Psoas muscle (tissue), 7 donors: ENCODE measurements at regions not wholly inside any gene's neighbourhood (a gene's known extent, or its start where the extent isn't known, plus 50 kb on each side); places are given as distances from the start of the nearest gene placed in this dataset.

ENCODE experiments used
- ATAC-seq, 4 donors: fragments of 200-7000 bp; cut with Tn5 transposase; one replicate each; pipeline ENCODE4 v1.9.1; 2020; ENCODE audit warnings: moderate library complexity in 3 of 4, mild to moderate bottlenecking in 2 of 4
- DNase-seq, 2 donors: peaks; one replicate each; pipeline ENCODE4 v3.0.0-alpha.2; 2020
- H3K27ac ChIP-seq: fragments of 200-600 bp; one replicate; pipeline ENCODE4 v1.8.0; 2022
- H3K27me3 ChIP-seq, 3 donors: fragments of 200-600 bp in 1 of 3; one replicate each; pipeline versions ENCODE4 v1.6.1 to v1.8.0; 2013 to 2022; ENCODE audit warnings: low read length in 2 of 3, mild to moderate bottlenecking in 2 of 3, moderate library complexity in 1 of 3; ENCODE audit not compliant: insufficient read depth in 3 of 3
- H3K36me3 ChIP-seq, 2 donors: fragments of 200-600 bp in 1 of 2; one replicate each; pipeline versions ENCODE4 v1.6.1 to v1.8.0; 2013 to 2022; ENCODE audit warnings: low read depth in 1 of 2, mild to moderate bottlenecking in 1 of 2, moderate library complexity in 1 of 2; ENCODE audit not compliant: insufficient read depth in 1 of 2
- H3K4me1 ChIP-seq: fragments of 200-600 bp; one replicate; pipeline ENCODE4 v1.8.0; 2022
- H3K4me3 ChIP-seq: fragments of 200-600 bp; one replicate; pipeline ENCODE4 v1.8.0; 2022; ENCODE audit warnings: mild to moderate bottlenecking
- H3K9me3 ChIP-seq: fragments of 200-600 bp; one replicate; pipeline ENCODE4 v1.8.0; 2022
- CTCF ChIP-seq: fragments of 200-600 bp; IDR thresholded peaks from one replicate; pipeline ENCODE4 v1.8.0; 2022; ENCODE audit warnings: antibody characterized with exemption
- WGBS, 3 donors: extraction: QIAGEN DNeasy Blood & Tissue Kit; methylation state at CpG; one replicate each; pipeline versions ENCODE4 v1.1.6 to v1.1.7; 2013; 5-methylcytosine and 5-hydroxymethylcytosine counted together
- intact Hi-C, 2 donors: fragments of 100-400 bp; cut with DNase I; formaldehyde crosslinking; loops; one replicate each; pipeline versions ENCODE4 v1.11.0 to v1.14.2; 2022
- donor health status: healthy with polysubstance abuse.
- donor health status: DM: no; HTN: no; CAD: no; lungs with moderate emphysema.
- donor health status: Bipolar disorder and iron deficiency.
- donor health status: healthy.
- donor health status: DM: yes; HTN: yes; CAD: no.
- donor health status: DM: no; HTN: no; CAD: no.
- donor health status: DM: yes; HTN: yes; CAD: no.

- Histone ChIP-seq H3K27me3 (no peaks in the 10 kb centered on the region), H3K4me3 (no peak overlapping the region), H3K4me1 (no peaks in the 10 kb centered on the region), H3K27ac (no peak overlapping the region), H3K9me3 (no peaks in the 10 kb centered on the region), H3K36me3 (no peaks in the 10 kb centered on the region)
- DNase-seq (no peak), ATAC-seq (no peak)
- TF ChIP-seq CTCF = no peak
- intact Hi-C loops = no loop called here
- WGBS, 3 donors = 85 to 96% (median 88%) methylated on average over 2 of the region's 2 CpGs
These were observed 1600.6 kb downstream of the PLA2G4A start for GRCh38 chr1:188429386-188429785.

DNA sequence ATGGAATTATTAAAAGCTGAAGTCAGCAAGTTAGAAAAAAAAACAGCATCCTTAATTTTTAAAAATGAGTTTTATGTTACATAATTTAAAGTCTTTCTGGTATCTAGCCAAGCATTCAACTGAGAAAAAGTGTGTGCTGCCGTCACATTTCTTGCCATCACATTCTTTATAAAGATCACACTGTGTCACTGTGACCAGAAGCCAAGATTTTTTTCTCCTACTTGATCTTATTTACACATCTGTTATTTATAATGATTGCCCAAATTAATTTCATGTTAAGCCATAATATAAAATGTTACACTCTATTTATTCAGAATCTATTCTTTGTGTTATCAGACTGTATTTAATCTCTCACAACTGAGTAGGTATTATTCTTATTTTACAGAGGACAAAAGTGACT is 1603.7 kb downstream of the PLA2G4A start:
- ATAC-seq (no peak), DNase-seq (no peak)
- Histone ChIP-seq H3K36me3 (no peaks in the 10 kb centered on the region), H3K9me3 (no peaks in the 10 kb centered on the region), H3K4me3 (no peak overlapping the region), H3K27me3 (no peaks in the 10 kb centered on the region), H3K4me1 (no peaks in the 10 kb centered on the region), H3K27ac (no peak overlapping the region)
- no peak for TF ChIP-seq CTCF
- 2 to 32% (median 15%) methylated on average over 1 of the region's 1 CpG for WGBS, 3 donors
- intact Hi-C loops = no loop called here

DNA sequence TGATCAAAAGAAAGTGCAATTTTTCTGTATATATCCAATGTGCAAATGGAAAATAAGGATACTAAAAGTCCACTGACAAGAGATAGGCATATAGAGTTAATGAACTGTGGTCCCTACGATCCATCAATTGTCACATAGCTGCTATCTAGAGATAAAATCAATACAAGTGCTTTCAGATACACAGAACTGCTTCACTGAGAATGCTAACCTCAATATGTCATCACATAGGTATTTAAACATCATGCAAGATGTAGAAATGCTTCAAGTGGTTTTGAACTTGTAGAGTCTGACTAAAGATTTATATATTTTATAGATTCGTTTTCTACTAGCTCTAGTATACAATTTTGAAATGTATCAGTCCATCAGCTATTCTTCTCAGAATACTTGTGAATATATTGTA is 1604.7 kb downstream of the PLA2G4A start:
- Histone ChIP-seq H3K4me1 (no peaks in the 10 kb centered on the region), H3K27me3 (no peaks in the 10 kb centered on the region), H3K36me3 (no peaks in the 10 kb centered on the region), H3K9me3 (no peaks in the 10 kb centered on the region), H3K27ac (no peak overlapping the region), H3K4me3 (no peak overlapping the region)
- no peak for TF ChIP-seq CTCF
- DNase-seq = no peak
- intact Hi-C loops = no loop called here
- no peak for ATAC-seq
- 78 to 86% (median 79%) methylated on average over 2 of the region's 2 CpGs for WGBS, 3 donors

DNA sequence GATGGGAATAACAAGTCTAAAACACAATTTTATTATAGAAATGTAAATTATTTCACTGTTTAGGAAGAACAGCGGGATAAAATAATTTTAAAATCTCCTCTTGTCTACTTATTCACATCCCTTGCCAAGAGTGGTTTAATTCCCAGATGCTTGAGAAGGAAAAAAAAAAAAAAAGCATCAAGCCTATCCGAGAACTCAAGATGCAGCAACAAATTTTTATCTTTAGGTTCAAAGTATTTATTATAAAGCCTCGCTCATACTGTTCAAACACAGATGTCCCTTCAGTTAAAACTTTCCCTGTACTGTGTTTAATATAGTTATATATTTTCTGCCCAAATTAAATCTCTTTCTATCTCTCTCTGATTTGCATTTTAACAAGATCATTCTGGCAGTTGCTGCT is 1615.8 kb downstream of the PLA2G4A start:
- Histone ChIP-seq H3K27me3 (no peaks in the 10 kb centered on the region), H3K4me3 (no peak overlapping the region), H3K4me1 (no peaks in the 10 kb centered on the region), H3K9me3 (no peaks in the 10 kb centered on the region), H3K27ac (no peak overlapping the region), H3K36me3 (no peaks in the 10 kb centered on the region)
- WGBS, 3 donors = 47 to 59% (median 48%) methylated on average over 3 of the region's 3 CpGs
- DNase-seq (no peak), ATAC-seq (no peak)
- no peak for TF ChIP-seq CTCF
- intact Hi-C loops = no loop called here

- ATAC-seq (no peak), DNase-seq (no peak)
- intact Hi-C loops = no loop called here
- H3K27me3 ChIP-seq = no peaks in the 10 kb centered on the region
- H3K4me3 ChIP-seq = no peak overlapping the region
- H3K36me3 ChIP-seq = no peaks in the 10 kb centered on the region
- H3K9me3 ChIP-seq = no peaks in the 10 kb centered on the region
- no peaks in the 10 kb centered on the region for H3K4me1 ChIP-seq
- no peak for TF ChIP-seq CTCF
- H3K27ac ChIP-seq = no peak overlapping the region
These were observed 1634.1 kb downstream of the PLA2G4A start for GRCh38 chr1:188462837-188463236.
